ENCODE measurements at regions not wholly inside any gene's neighbourhood (a gene's known extent, or its start where the extent isn't known, plus 50 kb on each side); places are given as distances from the start of the nearest gene placed in this dataset.

GRCh38 chr10:2871673-2872219, 195.6 kb upstream of the PFKP start:
- ChIA-PET CTCF (no interaction called here), POLR2A (ENCODE audit: low non-redundant PET) (no interaction called here)
- no peak overlapping the region for H3K27ac ChIP-seq
- DNase-seq (ENCODE audit: low spot score) = no peak
- TF ChIP-seq, protein P1, sequence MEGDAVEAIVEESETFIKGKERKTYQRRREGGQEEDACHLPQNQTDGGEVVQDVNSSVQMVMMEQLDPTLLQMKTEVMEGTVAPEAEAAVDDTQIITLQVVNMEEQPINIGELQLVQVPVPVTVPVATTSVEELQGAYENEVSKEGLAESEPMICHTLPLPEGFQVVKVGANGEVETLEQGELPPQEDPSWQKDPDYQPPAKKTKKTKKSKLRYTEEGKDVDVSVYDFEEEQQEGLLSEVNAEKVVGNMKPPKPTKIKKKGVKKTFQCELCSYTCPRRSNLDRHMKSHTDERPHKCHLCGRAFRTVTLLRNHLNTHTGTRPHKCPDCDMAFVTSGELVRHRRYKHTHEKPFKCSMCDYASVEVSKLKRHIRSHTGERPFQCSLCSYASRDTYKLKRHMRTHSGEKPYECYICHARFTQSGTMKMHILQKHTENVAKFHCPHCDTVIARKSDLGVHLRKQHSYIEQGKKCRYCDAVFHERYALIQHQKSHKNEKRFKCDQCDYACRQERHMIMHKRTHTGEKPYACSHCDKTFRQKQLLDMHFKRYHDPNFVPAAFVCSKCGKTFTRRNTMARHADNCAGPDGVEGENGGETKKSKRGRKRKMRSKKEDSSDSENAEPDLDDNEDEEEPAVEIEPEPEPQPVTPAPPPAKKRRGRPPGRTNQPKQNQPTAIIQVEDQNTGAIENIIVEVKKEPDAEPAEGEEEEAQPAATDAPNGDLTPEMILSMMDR (conservative IDR thresholded peaks at IDR 0.05; ENCODE audit: low read depth) = no peak

- POLR2A ChIA-PET (ENCODE audit: low non-redundant PET) = no interaction called here
These were observed 196.7 kb upstream of the PFKP start for GRCh38 chr10:2870654-2871053.

DNA sequence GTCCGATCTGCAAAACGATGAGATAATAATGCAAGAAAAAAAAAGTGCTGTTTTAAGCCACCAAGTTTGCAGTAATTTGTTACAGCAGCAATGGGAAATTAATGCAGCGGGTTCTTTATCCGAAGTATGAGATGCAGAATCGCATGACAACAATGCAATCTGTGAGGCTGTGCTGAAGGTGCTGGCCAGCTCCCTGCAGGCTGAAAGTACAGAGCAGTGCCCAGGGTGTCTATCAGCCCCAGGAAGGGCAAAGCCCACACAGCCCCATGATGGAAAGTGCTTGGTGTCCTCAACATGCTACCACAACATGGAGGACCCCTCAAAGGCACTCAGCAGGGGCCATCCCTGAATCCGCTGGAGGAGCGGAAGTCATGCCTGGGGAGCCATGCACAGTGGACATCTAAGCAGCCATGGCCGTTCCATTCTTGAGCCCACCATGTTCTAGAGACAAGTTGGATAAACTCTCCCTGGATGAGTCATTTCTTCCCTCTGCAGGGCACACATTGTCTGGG, 199.5 kb upstream of the PFKP start:
- no peak overlapping the region for H3K27ac ChIP-seq
- ChIA-PET CTCF (no interaction called here), POLR2A (ENCODE audit: low non-redundant PET) (no interaction called here)
- no peak for DNase-seq (ENCODE audit: low spot score)
- TF ChIP-seq, protein P1 (conservative IDR thresholded peaks at IDR 0.05; ENCODE audit: low read depth) = no peak

More at GRCh38 chr10:2870654-2871053, 196.7 kb upstream of the PFKP start:
- TF ChIP-seq, protein P1 (conservative IDR thresholded peaks at IDR 0.05; ENCODE audit: low read depth) = no peak
- DNase-seq (ENCODE audit: low spot score) = no peak
- H3K27ac ChIP-seq = no peak overlapping the region
- CTCF ChIA-PET = no interaction called here

DNA sequence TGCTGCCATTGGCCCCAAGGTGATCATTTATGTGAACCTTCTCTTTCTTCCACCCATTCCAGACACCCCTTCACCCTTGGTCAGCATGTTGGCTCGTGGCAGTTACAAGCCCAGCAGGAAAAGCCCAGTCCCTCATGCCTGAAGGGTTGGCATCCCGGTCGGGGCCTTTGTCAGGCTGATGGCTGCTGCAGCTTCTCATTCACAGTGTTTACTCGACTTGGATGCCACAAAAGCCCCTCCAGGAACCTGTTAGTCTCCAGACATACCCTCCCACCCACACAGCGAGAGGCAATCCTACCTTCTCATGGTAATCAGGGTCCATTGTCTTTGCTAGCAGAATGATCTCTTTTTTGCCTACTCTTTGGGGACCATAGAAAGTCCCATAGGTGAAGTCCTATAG, 200.8 kb upstream of the PFKP start:
- no peak overlapping the region for H3K27ac ChIP-seq
- TF ChIP-seq, protein P1 (conservative IDR thresholded peaks at IDR 0.05; ENCODE audit: low read depth) = no peak
- CTCF ChIA-PET = interaction anchor here (0.6 kb wide), 1 partner anchor 891 kb away, joined by 3 read pairs; no protein-coding TSS in a partner anchor
- no peak for DNase-seq (ENCODE audit: low spot score)
- POLR2A ChIA-PET (ENCODE audit: low non-redundant PET) = no interaction called here

GRCh38 chr10:2861632-2862210, 205.6 kb upstream of the PFKP start:
- TF ChIP-seq, protein P1 (conservative IDR thresholded peaks at IDR 0.05; ENCODE audit: low read depth) = no peak
- H3K27ac ChIP-seq = no peak overlapping the region
- ChIA-PET CTCF (interaction anchor here (0.8 kb wide), 1 partner anchor 668 kb away, joined by 5 read pairs; no protein-coding TSS in a partner anchor), POLR2A (ENCODE audit: low non-redundant PET) (no interaction called here)
- no peak for DNase-seq (ENCODE audit: low spot score)

- CTCF ChIA-PET = no interaction called here
- POLR2A ChIA-PET (ENCODE audit: low non-redundant PET) = no interaction called here
- no peak overlapping the region for H3K27ac ChIP-seq
- no peak for DNase-seq (ENCODE audit: low spot score)
- TF ChIP-seq, protein P1 (conservative IDR thresholded peaks at IDR 0.05; ENCODE audit: low read depth) = no peak
These were observed 208.9 kb upstream of the PFKP start for GRCh38 chr10:2858452-2858851.
